Kidney epithelial cell (primary cell): ENCODE measurements at regions not wholly inside any gene's neighbourhood (a gene's known extent, or its start where the extent isn't known, plus 50 kb on each side); places are given as distances from the start of the nearest gene placed in this dataset.

Experiments used
- DNase-seq: peaks from one replicate; pipeline ENCODE4 v3.0.0-alpha.2; 2010; ENCODE audit warnings: low read depth
- H3K27me3 ChIP-seq: 2 replicates; pipeline ENCODE4 v1.6.0; 2011; ENCODE audit warnings: low read length; ENCODE audit not compliant: control insufficient read depth, insufficient read depth
- H3K36me3 ChIP-seq: 2 replicates; pipeline ENCODE4 v1.5.1; 2011; ENCODE audit warnings: low read length; ENCODE audit not compliant: control insufficient read depth, insufficient read depth
- H3K4me3 ChIP-seq: 2 replicates; pipeline ENCODE4 v1.5.1; 2011; ENCODE audit warnings: low read depth, mild to moderate bottlenecking, control low read depth, low read length
- CTCF ChIP-seq: IDR thresholded peaks from 2 replicates; pipeline ENCODE4 v1.5.1; 2011; ENCODE audit warnings: mild to moderate bottlenecking, moderate library complexity, low read length, control low read depth, inconsistent platforms; ENCODE audit not compliant: insufficient read depth, poor library complexity, severe bottlenecking

GRCh38 chr6:100188754-100189153, 194.7 kb upstream of the MCHR2 start:
- no peak for TF ChIP-seq CTCF
- Histone ChIP-seq H3K4me3 (no peak overlapping the region), H3K27me3 (no peaks in the 10 kb centered on the region), H3K36me3 (no peaks in the 10 kb centered on the region)
- no peak for DNase-seq

GRCh38 chr6:100186552-100186951, 192.5 kb upstream of the MCHR2 start:
- no peaks in the 10 kb centered on the region for H3K36me3 ChIP-seq
- TF ChIP-seq CTCF: no peak
- peak; percentile 18 for DNase-seq
- no peak overlapping the region for H3K4me3 ChIP-seq
- no peaks in the 10 kb centered on the region for H3K27me3 ChIP-seq

GRCh38 chr6:100185615-100186014, 191.6 kb upstream of the MCHR2 start:
- no peak for TF ChIP-seq CTCF

GRCh38 chr6:100184473-100184872, 190.4 kb upstream of the MCHR2 start:
- TF ChIP-seq CTCF: no peak
- DNase-seq: no peak
- Histone ChIP-seq H3K36me3 (no peaks in the 10 kb centered on the region), H3K4me3 (no peak overlapping the region), H3K27me3 (no peaks in the 10 kb centered on the region)

More at GRCh38 chr6:100185615-100186014, 191.6 kb upstream of the MCHR2 start:
- H3K27me3 ChIP-seq: no peaks in the 10 kb centered on the region
- no peak for DNase-seq
- H3K4me3 ChIP-seq: no peak overlapping the region
- no peaks in the 10 kb centered on the region for H3K36me3 ChIP-seq

GRCh38 chr6:100182313-100182712, 188.3 kb upstream of the MCHR2 start:
- no peak for TF ChIP-seq CTCF
- H3K36me3 ChIP-seq: no peaks in the 10 kb centered on the region
- no peak for DNase-seq
- no peaks in the 10 kb centered on the region for H3K27me3 ChIP-seq
- H3K4me3 ChIP-seq: no peak overlapping the region

- DNase-seq: no peak
- Histone ChIP-seq H3K36me3 (no peaks in the 10 kb centered on the region), H3K27me3 (no peaks in the 10 kb centered on the region), H3K4me3 (no peak overlapping the region)
- TF ChIP-seq CTCF: no peak
Observed at GRCh38 chr6:100181309-100181708, 187.3 kb upstream of the MCHR2 start.
